SK-N-SH (cell line): ENCODE measurements at regions not wholly inside any gene's neighbourhood (a gene's known extent, or its start where the extent isn't known, plus 50 kb on each side); places are given as distances from the start of the nearest gene placed in this dataset.

Experiments used
- CTCF ChIA-PET: fragments of 300-600, 350-600 bp; formaldehyde crosslinking; extraction: SDS; loops from one replicate; lab custom pipeline; 2021; lab: Yijun Ruan, JAX
- POLR2A ChIA-PET: fragments of 350-600 bp; sonication (Branson Sonifier 250); formaldehyde crosslinking; extraction: SDS; loops from one replicate; lab custom pipeline; 2020; ENCODE audit warnings: antibody characterized with exemption, inconsistent platforms; lab: Yijun Ruan, JAX
- DNase-seq: peaks from one replicate; pipeline ENCODE4 v3.0.0; 2012
- H2AFZ ChIP-seq: fragments of 200-600 bp; sonication (generic); 2 replicates; pipeline ENCODE4 v1.8.1; 2016; ENCODE audit warnings: antibody characterized with exemption, mild to moderate bottlenecking, low read depth
- H3F3A ChIP-seq: fragments of 200-600 bp; sonication (generic); replicated peaks from 2 replicates; pipeline ENCODE3; 2016; ENCODE audit warnings: antibody characterized with exemption, mild to moderate bottlenecking; ENCODE audit not compliant: insufficient read depth
- H3K27ac ChIP-seq, 2 experiments: fragments of 200-500 bp in 1 of 2; fragments of 200-600 bp in 1 of 2; sonication (Bioruptor generic) in 1 of 2; sonication (generic), shearing (Covaris generic) in 1 of 2; 2 replicates each; pipeline versions ENCODE4 v1.5.1 to v1.6.1; 2014 to 2016; ENCODE audit warnings: low read depth in 2 of 2, inconsistent platforms in 1 of 2, low read length in 1 of 2, mild to moderate bottlenecking in 1 of 2, mixed read lengths in 1 of 2
- H3K27me3 ChIP-seq: fragments of 200-600 bp; sonication (generic), shearing (Covaris generic); 2 replicates; pipeline ENCODE4 v1.6.1; 2016; ENCODE audit warnings: mixed run types; ENCODE audit not compliant: insufficient read depth
- H3K36me3 ChIP-seq, 2 experiments: fragments of 200-500 bp in 1 of 2; fragments of 200-600 bp in 1 of 2; sonication (Bioruptor generic) in 1 of 2; sonication (generic) in 1 of 2; replicated peaks in 1 of 2; 2 replicates each; pipeline versions ENCODE3 to v1.5.1; 2014 to 2016; ENCODE audit warnings: low read length in 1 of 2, mild to moderate bottlenecking in 1 of 2; ENCODE audit not compliant: insufficient read depth in 2 of 2, control insufficient read depth in 1 of 2
- H3K4me1 ChIP-seq, 2 experiments: fragments of 200-500 bp in 1 of 2; fragments of 200-600 bp in 1 of 2; sonication (Bioruptor generic) in 1 of 2; sonication (generic), shearing (Covaris generic) in 1 of 2; 2 replicates each; pipeline versions ENCODE4 v1.5.1 to v1.6.1; 2014 to 2016; ENCODE audit warnings: low read depth in 1 of 2, low read length in 1 of 2, mixed run types in 1 of 2; ENCODE audit not compliant: insufficient read depth in 2 of 2, control insufficient read depth in 1 of 2
- H3K4me2 ChIP-seq: fragments of 200-600 bp; sonication (generic), shearing (Covaris generic); 2 replicates; pipeline ENCODE4 v1.6.1; 2017; ENCODE audit warnings: mixed run types
- H3K4me3 ChIP-seq, 2 experiments: fragments of 200-500 bp in 1 of 2; fragments of 200-600 bp in 1 of 2; sonication (Bioruptor generic) in 1 of 2; sonication (generic), shearing (Covaris generic) in 1 of 2; 2 replicates each; pipeline versions ENCODE4 v1.5.1 to v1.8.1; 2014 to 2016; ENCODE audit warnings: low read depth in 2 of 2, inconsistent platforms in 1 of 2, low read length in 1 of 2, mild to moderate bottlenecking in 1 of 2, mixed read lengths in 1 of 2, moderate library complexity in 1 of 2
- H3K79me2 ChIP-seq: fragments of 200-600 bp; sonication (generic); 2 replicates; pipeline ENCODE4 v1.8.1; 2017; ENCODE audit warnings: mild to moderate bottlenecking; ENCODE audit not compliant: insufficient read depth
- H3K9ac ChIP-seq: fragments of 200-600 bp; sonication (generic); 2 replicates; pipeline ENCODE4 v1.6.1; 2017; ENCODE audit warnings: mixed run types
- H3K9me2 ChIP-seq: fragments of 200-600 bp; sonication (generic); 2 replicates; pipeline ENCODE4 v1.6.1; 2017; ENCODE audit warnings: mixed run types
- H3K9me3 ChIP-seq: fragments of 200-600 bp; sonication (generic); 2 replicates; pipeline ENCODE4 v1.6.1; 2017; ENCODE audit warnings: mixed run types, mild to moderate bottlenecking, moderate library complexity
- H4K20me1 ChIP-seq: fragments of 200-600 bp; sonication (generic); 2 replicates; pipeline ENCODE4 v1.6.1; 2017; ENCODE audit warnings: mild to moderate bottlenecking, mixed run types; ENCODE audit not compliant: insufficient read depth
- CHD2 ChIP-seq: fragments of 150-350 bp; IDR thresholded peaks from 2 replicates; pipeline ENCODE4 v1.6.1; 2018; ENCODE audit warnings: low read length; ENCODE audit not compliant: partially characterized antibody
- EP300 ChIP-seq, 2 experiments: IDR thresholded peaks; 2 replicates each; pipeline versions ENCODE4 v1.4.0 to v1.6.1; 2012; ENCODE audit warnings: borderline replicate concordance in 1 of 2, low read depth in 1 of 2, low read length in 1 of 2
- FOSL2 ChIP-seq: IDR thresholded peaks from 2 replicates; pipeline ENCODE4 v1.4.0; 2012; ENCODE audit warnings: low read depth, mild to moderate bottlenecking, moderate library complexity, borderline replicate concordance
- MEF2A ChIP-seq: IDR thresholded peaks from 2 replicates; pipeline ENCODE4 v1.4.0; 2012; ENCODE audit warnings: low read depth, borderline replicate concordance
- POLR2AphosphoS5 ChIP-seq: IDR thresholded peaks from 2 replicates; pipeline ENCODE4 v1.6.1; 2012; ENCODE audit warnings: low read depth, low read length
- RCOR1 ChIP-seq: fragments of 150-350 bp; IDR thresholded peaks from 2 replicates; pipeline ENCODE4 v1.6.1; 2017; ENCODE audit warnings: antibody characterized with exemption, low read length
- RXRA ChIP-seq: IDR thresholded peaks from 2 replicates; pipeline ENCODE4 v1.4.0; 2012; ENCODE audit warnings: low read depth, mild to moderate bottlenecking, borderline replicate concordance
- SIN3A ChIP-seq: IDR thresholded peaks from 2 replicates; pipeline ENCODE4 v1.6.1; 2012; ENCODE audit warnings: low read depth, mild to moderate bottlenecking, low read length, moderate library complexity, borderline replicate concordance
- SMC3 ChIP-seq: IDR thresholded peaks from 2 replicates; pipeline ENCODE4 v1.6.1; 2012; ENCODE audit warnings: low read depth, low read length, improper control_type of control experiment
- TAF1 ChIP-seq: IDR thresholded peaks from 2 replicates; pipeline ENCODE4 v1.6.1; 2012; ENCODE audit warnings: low read depth, mild to moderate bottlenecking, low read length, moderate library complexity, borderline replicate concordance
- TCF12 ChIP-seq: IDR thresholded peaks from 2 replicates; pipeline ENCODE4 v1.4.0; 2012
- TEAD4 ChIP-seq: IDR thresholded peaks from 2 replicates; pipeline ENCODE4 v1.4.0; 2012; ENCODE audit warnings: mild to moderate bottlenecking, borderline replicate concordance; ENCODE audit not compliant: insufficient read depth
- WGBS: methylation state at CpG from one replicate; pipeline ENCODE4 v1.1.6; 2017; ENCODE audit warnings: low lambda C conversion rate; 5-methylcytosine and 5-hydroxymethylcytosine counted together
- TF ChIP-seq, protein P1 (sequence below): IDR thresholded peaks from 2 replicates; pipeline ENCODE4 v1.4.0; 2012; ENCODE audit warnings: low read depth, borderline replicate concordance
- TF ChIP-seq, protein P2 (sequence below): IDR thresholded peaks from 2 replicates; pipeline ENCODE4 v1.6.1; 2012; ENCODE audit warnings: mild to moderate bottlenecking, low read depth, low read length, moderate library complexity
- TF ChIP-seq, protein P3 (sequence below): fragments of 150-350 bp; IDR thresholded peaks from 2 replicates; pipeline ENCODE4 v1.6.1; 2017; ENCODE audit warnings: antibody characterized with exemption, low read length, low read depth, borderline replicate concordance
- TF ChIP-seq, protein P4 (sequence below): fragments of 150-350 bp; IDR thresholded peaks from 2 replicates; pipeline ENCODE4 v1.6.1; 2016; ENCODE audit warnings: mild to moderate bottlenecking, low read depth, low read length

DNA sequence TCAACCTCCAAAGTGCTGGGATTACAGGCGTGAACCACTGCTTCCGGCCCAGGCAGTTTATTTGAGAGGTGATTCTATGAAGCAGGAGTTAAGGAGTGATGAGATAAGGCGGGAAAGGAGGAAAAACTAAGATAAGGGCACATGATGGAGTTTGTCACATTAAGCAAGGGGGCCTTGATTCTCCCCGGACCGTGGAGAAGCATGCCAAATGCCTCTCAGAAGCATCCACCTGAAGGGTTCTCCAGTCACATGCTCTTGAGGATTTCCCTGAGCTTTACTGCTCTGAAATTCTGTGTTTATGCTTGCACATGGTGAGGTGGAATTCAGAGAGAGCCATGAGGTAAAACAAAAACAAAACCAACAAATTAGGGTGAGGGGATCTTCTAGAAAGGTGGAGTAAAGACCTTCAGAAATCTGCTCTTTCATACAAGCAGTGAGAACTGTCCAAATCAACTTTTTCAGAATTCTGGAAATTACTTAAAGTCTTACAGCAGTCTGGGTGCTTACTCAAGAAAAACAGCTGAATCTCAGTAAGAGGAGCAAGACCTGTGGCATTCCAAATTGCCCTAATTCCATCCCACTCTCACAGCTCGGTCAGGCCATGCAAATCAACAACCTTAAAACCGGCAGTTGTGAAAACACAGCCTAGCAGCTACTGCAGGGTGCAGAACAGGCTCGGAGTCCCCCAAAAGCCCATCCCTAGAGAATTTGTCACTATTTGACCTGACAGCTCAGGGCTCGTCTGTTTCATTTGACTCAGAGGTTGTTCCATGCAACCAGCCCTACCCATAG is 69.1 kb upstream of the CTLA4 start (continued):
- no peak for TF ChIP-seq EP300 (IDR thresholded peaks at IDR 0.05; ENCODE audit: borderline replicate concordance in 1 of 2, low read depth in 1 of 2, low read length in 1 of 2)
- no peak for TF ChIP-seq SIN3A
- TF ChIP-seq TEAD4: no peak

DNA sequence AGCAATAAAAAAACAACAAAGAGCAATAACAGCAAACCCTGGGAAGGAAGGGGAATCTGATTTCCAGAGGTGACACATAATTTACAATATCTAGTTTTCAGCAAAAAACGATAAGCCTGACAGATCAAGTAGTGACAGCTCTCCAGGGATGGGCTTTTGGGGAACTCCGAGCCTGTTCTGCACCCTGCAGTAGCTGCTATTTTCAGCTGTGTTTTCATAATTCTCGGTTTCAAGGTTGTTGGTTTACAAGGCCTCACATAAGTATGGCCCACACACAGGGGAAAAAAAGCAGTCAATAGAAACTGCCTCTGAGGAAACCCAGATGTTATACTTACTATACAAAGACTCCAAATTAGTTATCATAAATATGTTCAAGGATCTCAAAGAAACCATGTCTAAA is 67.7 kb upstream of the CTLA4 start:
- Histone ChIP-seq H3K27ac (no peak overlapping the region), H3K9me2 (no peaks in the 10 kb centered on the region), H3K79me2 (no peaks in the 10 kb centered on the region), H3K4me3 (no peak overlapping the region), H3F3A (peaks cover 26% of the 10 kb centered on the region), H3K9me3 (no peaks in the 10 kb centered on the region), H3K36me3 (no peaks in the 10 kb centered on the region), H4K20me1 (no peaks in the 10 kb centered on the region), H3K4me2 (no peak overlapping the region), H2AFZ (no peak overlapping the region), H3K9ac (no peak overlapping the region), H3K4me1 (peaks cover 0 to 26% of the 10 kb centered on the region in 2 experiments; a peak in 2 of 4 replicates), H3K27me3 (no peaks in the 10 kb centered on the region)
- no peak for TF ChIP-seq TAF1
- no peak for TF ChIP-seq RCOR1
- TF ChIP-seq CHD2: no peak
- TF ChIP-seq POLR2AphosphoS5: no peak
- TF ChIP-seq, protein P1, sequence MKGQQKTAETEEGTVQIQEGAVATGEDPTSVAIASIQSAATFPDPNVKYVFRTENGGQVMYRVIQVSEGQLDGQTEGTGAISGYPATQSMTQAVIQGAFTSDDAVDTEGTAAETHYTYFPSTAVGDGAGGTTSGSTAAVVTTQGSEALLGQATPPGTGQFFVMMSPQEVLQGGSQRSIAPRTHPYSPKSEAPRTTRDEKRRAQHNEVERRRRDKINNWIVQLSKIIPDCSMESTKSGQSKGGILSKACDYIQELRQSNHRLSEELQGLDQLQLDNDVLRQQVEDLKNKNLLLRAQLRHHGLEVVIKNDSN: no peak
- POLR2A ChIA-PET: no interaction called here
- DNase-seq: no peak
- whole genome bisulfite sequencing: 79% methylated on average over 3 of the region's 3 CpGs
- CTCF ChIA-PET: interaction anchor here (0.7 to 4.8 kb wide), 4 partner anchors 16 to 96 kb away, joined by 3 to 32 read pairs (median 3); no protein-coding TSS in a partner anchor

DNA sequence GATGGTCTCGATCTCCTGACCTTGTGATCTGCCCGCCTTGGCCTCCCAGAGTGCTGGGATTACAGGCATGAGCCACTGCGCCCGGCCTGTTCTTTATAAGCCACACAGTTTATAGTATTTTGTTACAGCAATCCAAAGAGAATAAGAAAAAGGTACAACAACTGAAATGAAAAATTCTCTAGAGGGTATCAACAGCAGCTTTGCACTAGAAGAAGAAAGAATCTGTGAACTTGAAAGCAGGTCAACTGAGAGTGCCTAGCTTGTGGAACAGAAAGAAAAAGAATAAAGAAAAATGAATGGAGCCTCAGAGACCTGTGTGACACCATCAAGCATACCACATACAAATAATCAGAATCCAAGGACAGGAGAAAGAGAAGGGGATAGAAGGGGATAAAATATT is 66.8 kb upstream of the CTLA4 start:
- Histone ChIP-seq H3K79me2 (no peaks in the 10 kb centered on the region), H3K9me3 (0 out of 2 replicates have a peak, but pooled peaks cover 5% of the 10 kb centered on the region), H3K36me3 (no peaks in the 10 kb centered on the region), H2AFZ (no peak overlapping the region), H3K9me2 (no peaks in the 10 kb centered on the region), H3K27ac (no peak overlapping the region), H3K4me1 (peaks cover 0 to 26% of the 10 kb centered on the region in 2 experiments; a peak in 2 of 4 replicates), H3K4me2 (no peak overlapping the region), H3K27me3 (no peaks in the 10 kb centered on the region), H3K9ac (no peak overlapping the region), H3F3A (peaks cover 26% of the 10 kb centered on the region), H3K4me3 (no peak overlapping the region), H4K20me1 (no peaks in the 10 kb centered on the region)
- ChIA-PET CTCF (interaction anchor here (0.7 to 4.8 kb wide), 2 partner anchors 15 to 189 kb away, joined by 4 to 32 read pairs; no protein-coding TSS in a partner anchor), POLR2A (no interaction called here)
- TF ChIP-seq, protein P2, sequence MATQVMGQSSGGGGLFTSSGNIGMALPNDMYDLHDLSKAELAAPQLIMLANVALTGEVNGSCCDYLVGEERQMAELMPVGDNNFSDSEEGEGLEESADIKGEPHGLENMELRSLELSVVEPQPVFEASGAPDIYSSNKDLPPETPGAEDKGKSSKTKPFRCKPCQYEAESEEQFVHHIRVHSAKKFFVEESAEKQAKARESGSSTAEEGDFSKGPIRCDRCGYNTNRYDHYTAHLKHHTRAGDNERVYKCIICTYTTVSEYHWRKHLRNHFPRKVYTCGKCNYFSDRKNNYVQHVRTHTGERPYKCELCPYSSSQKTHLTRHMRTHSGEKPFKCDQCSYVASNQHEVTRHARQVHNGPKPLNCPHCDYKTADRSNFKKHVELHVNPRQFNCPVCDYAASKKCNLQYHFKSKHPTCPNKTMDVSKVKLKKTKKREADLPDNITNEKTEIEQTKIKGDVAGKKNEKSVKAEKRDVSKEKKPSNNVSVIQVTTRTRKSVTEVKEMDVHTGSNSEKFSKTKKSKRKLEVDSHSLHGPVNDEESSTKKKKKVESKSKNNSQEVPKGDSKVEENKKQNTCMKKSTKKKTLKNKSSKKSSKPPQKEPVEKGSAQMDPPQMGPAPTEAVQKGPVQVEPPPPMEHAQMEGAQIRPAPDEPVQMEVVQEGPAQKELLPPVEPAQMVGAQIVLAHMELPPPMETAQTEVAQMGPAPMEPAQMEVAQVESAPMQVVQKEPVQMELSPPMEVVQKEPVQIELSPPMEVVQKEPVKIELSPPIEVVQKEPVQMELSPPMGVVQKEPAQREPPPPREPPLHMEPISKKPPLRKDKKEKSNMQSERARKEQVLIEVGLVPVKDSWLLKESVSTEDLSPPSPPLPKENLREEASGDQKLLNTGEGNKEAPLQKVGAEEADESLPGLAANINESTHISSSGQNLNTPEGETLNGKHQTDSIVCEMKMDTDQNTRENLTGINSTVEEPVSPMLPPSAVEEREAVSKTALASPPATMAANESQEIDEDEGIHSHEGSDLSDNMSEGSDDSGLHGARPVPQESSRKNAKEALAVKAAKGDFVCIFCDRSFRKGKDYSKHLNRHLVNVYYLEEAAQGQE: no peak
- no peak for TF ChIP-seq POLR2AphosphoS5
- TF ChIP-seq, protein P3, sequence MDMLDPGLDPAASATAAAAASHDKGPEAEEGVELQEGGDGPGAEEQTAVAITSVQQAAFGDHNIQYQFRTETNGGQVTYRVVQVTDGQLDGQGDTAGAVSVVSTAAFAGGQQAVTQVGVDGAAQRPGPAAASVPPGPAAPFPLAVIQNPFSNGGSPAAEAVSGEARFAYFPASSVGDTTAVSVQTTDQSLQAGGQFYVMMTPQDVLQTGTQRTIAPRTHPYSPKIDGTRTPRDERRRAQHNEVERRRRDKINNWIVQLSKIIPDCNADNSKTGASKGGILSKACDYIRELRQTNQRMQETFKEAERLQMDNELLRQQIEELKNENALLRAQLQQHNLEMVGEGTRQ: no peak
- TF ChIP-seq TCF12: no peak
- TF ChIP-seq, protein P4, sequence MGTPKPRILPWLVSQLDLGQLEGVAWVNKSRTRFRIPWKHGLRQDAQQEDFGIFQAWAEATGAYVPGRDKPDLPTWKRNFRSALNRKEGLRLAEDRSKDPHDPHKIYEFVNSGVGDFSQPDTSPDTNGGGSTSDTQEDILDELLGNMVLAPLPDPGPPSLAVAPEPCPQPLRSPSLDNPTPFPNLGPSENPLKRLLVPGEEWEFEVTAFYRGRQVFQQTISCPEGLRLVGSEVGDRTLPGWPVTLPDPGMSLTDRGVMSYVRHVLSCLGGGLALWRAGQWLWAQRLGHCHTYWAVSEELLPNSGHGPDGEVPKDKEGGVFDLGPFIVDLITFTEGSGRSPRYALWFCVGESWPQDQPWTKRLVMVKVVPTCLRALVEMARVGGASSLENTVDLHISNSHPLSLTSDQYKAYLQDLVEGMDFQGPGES: no peak
- no peak for TF ChIP-seq SMC3
- no peak for TF ChIP-seq RXRA
- TF ChIP-seq TEAD4: no peak
- TF ChIP-seq FOSL2: no peak
- no peak for TF ChIP-seq TAF1
- no peak for TF ChIP-seq MEF2A
- no peak for DNase-seq
- 92% methylated on average over 4 of the region's 4 CpGs for WGBS
